ENCODE measurements at regions not wholly inside any gene's neighbourhood (a gene's known extent, or its start where the extent isn't known, plus 50 kb on each side); places are given as distances from the start of the nearest gene placed in this dataset.

DNA sequence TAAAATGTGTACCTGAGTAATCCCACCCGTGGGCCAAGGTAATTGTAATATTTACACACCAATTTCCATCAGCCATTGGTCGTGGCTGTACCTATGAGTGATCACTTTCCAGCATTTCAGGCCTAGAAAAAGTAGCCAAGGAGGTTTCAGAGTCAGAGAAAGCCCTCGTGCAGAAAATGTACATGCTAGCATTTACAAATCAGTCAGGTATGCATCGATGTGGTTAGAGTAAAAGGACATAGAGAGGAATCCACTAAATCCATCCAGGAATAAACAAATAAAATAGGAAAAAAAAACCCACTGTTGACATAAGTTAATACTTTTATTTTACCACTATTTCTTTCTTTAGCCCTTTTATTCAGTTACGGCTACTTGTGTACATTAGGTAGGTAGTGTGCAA is 256.8 kb downstream of the TRIML1 start:
- Histone ChIP-seq H3K36me3 (ENCODE audit: control insufficient read depth, insufficient read depth, low read length) (no peaks in the 10 kb centered on the region), H3K27ac (ENCODE audit: insufficient read depth, low read length) (no peak overlapping the region)

GRCh38 chr4:188399834-188400233 is 260.6 kb downstream of the TRIML1 start:
- Histone ChIP-seq H3K27ac (ENCODE audit: insufficient read depth, low read length) (no peak overlapping the region), H3K4me2 (ENCODE audit: extremely low read depth, insufficient read depth, low read length) (no peak overlapping the region)
- DNase-seq (ENCODE audit: low read depth in 2 of 2): no peak

More for the DNA sequence above, 256.8 kb downstream of the TRIML1 start:
- H3K9ac ChIP-seq (ENCODE audit: insufficient read depth, low read length): no peak overlapping the region
- no peak for DNase-seq (ENCODE audit: low read depth in 2 of 2)
- no peaks in the 10 kb centered on the region for H3K27me3 ChIP-seq (ENCODE audit: control insufficient read depth, insufficient read depth, low read length)
- H3K4me1 ChIP-seq (ENCODE audit: control insufficient read depth, extremely low read depth, insufficient read depth, low read length): no peaks in the 10 kb centered on the region
- TF ChIP-seq, protein P1, sequence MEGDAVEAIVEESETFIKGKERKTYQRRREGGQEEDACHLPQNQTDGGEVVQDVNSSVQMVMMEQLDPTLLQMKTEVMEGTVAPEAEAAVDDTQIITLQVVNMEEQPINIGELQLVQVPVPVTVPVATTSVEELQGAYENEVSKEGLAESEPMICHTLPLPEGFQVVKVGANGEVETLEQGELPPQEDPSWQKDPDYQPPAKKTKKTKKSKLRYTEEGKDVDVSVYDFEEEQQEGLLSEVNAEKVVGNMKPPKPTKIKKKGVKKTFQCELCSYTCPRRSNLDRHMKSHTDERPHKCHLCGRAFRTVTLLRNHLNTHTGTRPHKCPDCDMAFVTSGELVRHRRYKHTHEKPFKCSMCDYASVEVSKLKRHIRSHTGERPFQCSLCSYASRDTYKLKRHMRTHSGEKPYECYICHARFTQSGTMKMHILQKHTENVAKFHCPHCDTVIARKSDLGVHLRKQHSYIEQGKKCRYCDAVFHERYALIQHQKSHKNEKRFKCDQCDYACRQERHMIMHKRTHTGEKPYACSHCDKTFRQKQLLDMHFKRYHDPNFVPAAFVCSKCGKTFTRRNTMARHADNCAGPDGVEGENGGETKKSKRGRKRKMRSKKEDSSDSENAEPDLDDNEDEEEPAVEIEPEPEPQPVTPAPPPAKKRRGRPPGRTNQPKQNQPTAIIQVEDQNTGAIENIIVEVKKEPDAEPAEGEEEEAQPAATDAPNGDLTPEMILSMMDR (conservative IDR thresholded peaks at IDR 0.05 in 1 of 2, IDR thresholded peaks at IDR 0.05 in 1 of 2; ENCODE audit: low read depth in 1 of 2, low read length in 2 of 2): no peak
- no peak for TF ChIP-seq EZH2 (IDR thresholded peaks at IDR 0.05; ENCODE audit: low read length, missing control alignments)
- no peaks in the 10 kb centered on the region for H3K9me3 ChIP-seq (ENCODE audit: control insufficient read depth, insufficient read depth, low read depth, low read length)
- no peak overlapping the region for H2AFZ ChIP-seq (ENCODE audit: low read length)
- H3K4me2 ChIP-seq (ENCODE audit: extremely low read depth, insufficient read depth, low read length): no peak overlapping the region
- H4K20me1 ChIP-seq (ENCODE audit: control insufficient read depth, extremely low read depth, insufficient read depth, low read length): no peaks in the 10 kb centered on the region
- no peak overlapping the region for H3K4me3 ChIP-seq (replicated peaks in 1 of 4; ENCODE audit: control extremely low read depth in 1 of 4, insufficient read depth in 1 of 4, low read depth in 3 of 4, low read length in 4 of 4)
- no peaks in the 10 kb centered on the region for H3K79me2 ChIP-seq (ENCODE audit: control insufficient read depth, insufficient read depth, low read length)

GRCh38 chr4:188400451-188400850 is 261.2 kb downstream of the TRIML1 start:
- no peak for DNase-seq (ENCODE audit: low read depth in 2 of 2)

More at GRCh38 chr4:188399834-188400233, 260.6 kb downstream of the TRIML1 start:
- Histone ChIP-seq H3K36me3 (ENCODE audit: control insufficient read depth, insufficient read depth, low read length) (no peaks in the 10 kb centered on the region), H2AFZ (ENCODE audit: low read length) (no peak overlapping the region), H3K9me3 (ENCODE audit: control insufficient read depth, insufficient read depth, low read depth, low read length) (no peaks in the 10 kb centered on the region), H3K27me3 (ENCODE audit: control insufficient read depth, insufficient read depth, low read length) (no peaks in the 10 kb centered on the region), H4K20me1 (ENCODE audit: control insufficient read depth, extremely low read depth, insufficient read depth, low read length) (no peaks in the 10 kb centered on the region), H3K9ac (ENCODE audit: insufficient read depth, low read length) (no peak overlapping the region), H3K4me3 (replicated peaks in 1 of 4; ENCODE audit: control extremely low read depth in 1 of 4, insufficient read depth in 1 of 4, low read depth in 3 of 4, low read length in 4 of 4) (no peak overlapping the region), H3K79me2 (ENCODE audit: control insufficient read depth, insufficient read depth, low read length) (no peaks in the 10 kb centered on the region), H3K4me1 (ENCODE audit: control insufficient read depth, extremely low read depth, insufficient read depth, low read length) (no peaks in the 10 kb centered on the region)
- TF ChIP-seq EZH2 (IDR thresholded peaks at IDR 0.05; ENCODE audit: low read length, missing control alignments): no peak
- TF ChIP-seq, protein P1 (conservative IDR thresholded peaks at IDR 0.05 in 1 of 2, IDR thresholded peaks at IDR 0.05 in 1 of 2; ENCODE audit: low read depth in 1 of 2, low read length in 2 of 2): no peak

More at GRCh38 chr4:188400451-188400850, 261.2 kb downstream of the TRIML1 start:
- Histone ChIP-seq H3K4me1 (ENCODE audit: control insufficient read depth, extremely low read depth, insufficient read depth, low read length) (no peaks in the 10 kb centered on the region), H3K9me3 (ENCODE audit: control insufficient read depth, insufficient read depth, low read depth, low read length) (no peaks in the 10 kb centered on the region), H3K9ac (ENCODE audit: insufficient read depth, low read length) (no peak overlapping the region), H3K27me3 (ENCODE audit: control insufficient read depth, insufficient read depth, low read length) (no peaks in the 10 kb centered on the region), H3K79me2 (ENCODE audit: control insufficient read depth, insufficient read depth, low read length) (no peaks in the 10 kb centered on the region), H3K27ac (ENCODE audit: insufficient read depth, low read length) (no peak overlapping the region), H2AFZ (ENCODE audit: low read length) (no peak overlapping the region), H3K4me3 (replicated peaks in 1 of 4; ENCODE audit: control extremely low read depth in 1 of 4, insufficient read depth in 1 of 4, low read depth in 3 of 4, low read length in 4 of 4) (no peak overlapping the region), H3K36me3 (ENCODE audit: control insufficient read depth, insufficient read depth, low read length) (no peaks in the 10 kb centered on the region), H4K20me1 (ENCODE audit: control insufficient read depth, extremely low read depth, insufficient read depth, low read length) (no peaks in the 10 kb centered on the region), H3K4me2 (ENCODE audit: extremely low read depth, insufficient read depth, low read length) (no peak overlapping the region)
- TF ChIP-seq, protein P1 (conservative IDR thresholded peaks at IDR 0.05 in 1 of 2, IDR thresholded peaks at IDR 0.05 in 1 of 2; ENCODE audit: low read depth in 1 of 2, low read length in 2 of 2): no peak
- TF ChIP-seq EZH2 (IDR thresholded peaks at IDR 0.05; ENCODE audit: low read length, missing control alignments): no peak

All from fibroblast of lung (primary cell).